ENCODE measurements at regions not wholly inside any gene's neighbourhood (a gene's known extent, or its start where the extent isn't known, plus 50 kb on each side); places are given as distances from the start of the nearest gene placed in this dataset.
"Not testable (repeated sequence)": the region's sequence is repeated elsewhere in the genome, so short reads cannot be mapped to it uniquely, and the experiment has no call there.

DNA sequence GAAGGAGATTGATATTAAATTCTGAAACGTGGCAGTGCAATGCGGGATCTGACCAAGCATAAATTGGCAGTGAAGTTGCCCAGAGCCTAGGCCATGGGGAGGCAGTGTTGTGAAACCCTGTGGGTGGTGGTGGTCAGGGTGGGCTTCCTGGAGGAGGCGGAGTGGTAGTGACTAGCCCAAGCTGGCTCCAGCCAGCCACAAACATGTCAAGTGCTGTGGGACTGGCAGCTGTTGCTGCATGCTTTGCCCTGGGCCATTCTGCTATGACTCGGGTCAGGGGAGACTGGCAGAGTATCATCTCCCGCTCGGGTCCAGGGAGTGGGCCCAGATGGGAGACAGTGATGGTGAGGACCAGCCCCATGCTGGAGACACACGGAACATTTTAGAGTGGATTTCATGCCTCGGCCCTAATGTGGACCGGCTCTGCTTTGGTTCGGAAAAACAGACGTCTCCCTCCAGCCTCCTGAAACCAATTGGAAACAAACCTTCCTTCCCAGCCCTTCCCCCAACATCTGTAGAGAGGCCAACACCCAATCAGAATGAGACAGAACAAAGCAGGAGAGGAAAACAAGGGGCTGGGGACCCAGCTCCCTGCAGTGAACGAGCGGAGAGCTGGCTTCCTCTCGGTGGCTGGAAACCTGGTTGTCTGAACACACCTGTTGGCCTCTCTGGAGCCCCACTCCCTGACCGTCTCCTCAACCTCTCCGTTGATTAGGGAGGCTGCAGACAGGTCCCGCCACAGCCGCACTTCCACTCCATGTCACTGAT is 58.2 kb downstream of the TMEM270 start:
- no peak for DNase-seq

DNA sequence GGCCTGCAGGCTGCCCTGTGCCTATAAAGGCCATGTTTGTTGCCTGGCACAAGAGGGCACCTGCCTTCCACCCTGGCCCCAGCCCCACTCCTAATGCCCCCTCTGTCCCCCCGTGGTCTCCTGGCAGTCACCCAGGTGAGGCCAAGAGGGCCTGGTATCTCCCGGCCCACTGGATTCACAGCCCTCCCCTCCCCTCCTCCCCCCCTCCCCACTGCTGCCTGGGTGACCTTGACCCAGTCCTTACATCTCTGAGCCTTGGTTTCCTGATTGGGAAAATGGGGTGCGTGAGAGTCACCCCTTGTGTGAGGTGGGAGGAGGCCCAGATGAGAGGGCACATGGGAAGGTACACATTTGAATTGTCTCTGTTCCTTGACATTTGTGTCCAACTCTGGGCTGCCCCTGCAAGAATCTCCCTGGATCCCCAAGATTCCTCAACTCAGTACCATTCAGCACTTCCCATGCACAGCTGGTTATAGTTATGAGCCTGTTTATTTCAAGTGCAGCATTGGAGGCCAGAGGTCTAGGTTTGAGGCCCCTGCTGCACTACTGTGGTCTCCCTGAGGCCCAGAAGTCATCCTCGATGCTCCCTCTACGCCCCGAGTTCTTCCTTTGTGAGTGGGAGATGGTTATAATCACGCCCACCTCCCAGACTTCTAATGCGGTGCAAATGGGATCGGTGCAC is 58.9 kb downstream of the TMEM270 start:
- no peak for DNase-seq

DNA sequence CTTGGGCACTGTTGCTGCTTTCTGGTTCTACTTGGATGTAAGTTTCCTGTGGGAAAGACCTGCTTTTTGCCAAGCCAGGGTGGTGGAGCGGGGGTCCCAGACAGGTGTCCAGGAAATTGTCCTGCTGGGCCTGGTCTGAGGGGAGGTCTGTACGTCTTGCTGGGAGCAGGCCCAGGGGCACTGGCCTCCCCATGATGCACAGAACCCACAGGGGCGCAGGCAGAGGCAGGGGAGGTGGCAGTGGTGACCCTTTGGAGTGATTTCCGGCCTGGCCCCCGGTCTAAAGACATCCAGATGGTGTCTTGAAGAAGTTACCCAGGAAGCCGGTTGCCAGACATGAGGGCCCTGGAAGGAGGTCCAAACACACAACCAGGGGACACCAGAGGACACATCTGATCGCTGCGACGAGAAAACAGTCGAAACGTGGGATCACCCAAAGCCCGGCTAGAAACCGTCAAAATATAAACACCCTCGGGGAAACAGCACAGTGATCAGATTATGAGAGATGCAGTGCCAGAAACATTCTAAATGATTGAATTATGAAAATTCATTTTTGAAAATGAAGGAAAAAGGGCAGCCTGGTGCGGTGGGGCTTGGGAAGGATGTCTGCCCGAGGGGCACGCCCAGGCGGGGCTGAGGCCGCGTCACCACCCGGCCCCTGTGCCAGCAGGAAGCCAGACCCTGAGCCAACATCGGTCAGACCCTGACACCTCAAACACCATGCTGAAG is 59.6 kb downstream of the TMEM270 start:
- no peak for DNase-seq

DNA sequence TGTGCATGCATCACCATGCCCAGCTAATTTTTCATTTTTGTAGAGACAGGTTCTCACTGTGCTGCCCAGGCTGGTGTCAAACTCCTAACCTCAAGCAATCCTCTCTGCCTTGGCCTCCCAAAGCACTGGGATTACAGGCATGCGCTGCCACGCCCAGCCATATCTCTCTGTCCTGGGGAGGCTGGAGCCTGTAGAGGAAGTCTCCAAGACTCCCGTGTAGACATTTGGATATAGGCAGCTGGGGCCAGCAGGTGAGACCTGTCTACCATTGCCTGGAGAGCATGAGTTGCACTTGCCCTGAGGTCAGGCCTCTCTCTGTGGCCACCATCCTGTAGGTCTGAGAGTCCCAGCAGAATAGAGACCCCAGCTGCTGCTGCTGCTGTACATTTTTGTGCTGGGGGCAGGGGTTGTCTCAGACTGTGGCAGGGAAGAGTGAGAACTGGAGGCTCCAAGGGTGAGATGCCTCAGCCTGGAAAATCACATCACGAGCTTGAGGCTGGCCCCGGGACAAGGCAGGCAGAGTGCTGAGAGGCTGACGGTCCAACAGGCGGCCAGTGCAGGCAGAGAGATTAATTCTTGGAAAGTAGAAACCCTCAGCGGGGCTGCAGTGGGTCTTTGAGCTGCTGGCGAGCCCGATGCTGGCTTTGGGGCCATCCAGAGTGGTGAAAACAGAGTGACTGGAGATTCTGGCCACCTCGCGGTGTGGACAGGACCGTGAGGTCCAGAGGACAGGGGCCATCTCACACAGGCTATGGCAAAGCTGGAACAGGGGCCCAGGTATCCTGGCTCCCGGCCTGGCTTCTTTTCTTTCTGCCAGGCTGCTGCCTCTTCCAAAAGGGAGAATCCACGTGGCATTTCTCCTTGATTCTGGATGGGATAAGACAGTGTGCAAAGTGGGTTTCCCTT is 60.9 kb downstream of the TMEM270 start:
- peak; percentile 83 for DNase-seq

DNA sequence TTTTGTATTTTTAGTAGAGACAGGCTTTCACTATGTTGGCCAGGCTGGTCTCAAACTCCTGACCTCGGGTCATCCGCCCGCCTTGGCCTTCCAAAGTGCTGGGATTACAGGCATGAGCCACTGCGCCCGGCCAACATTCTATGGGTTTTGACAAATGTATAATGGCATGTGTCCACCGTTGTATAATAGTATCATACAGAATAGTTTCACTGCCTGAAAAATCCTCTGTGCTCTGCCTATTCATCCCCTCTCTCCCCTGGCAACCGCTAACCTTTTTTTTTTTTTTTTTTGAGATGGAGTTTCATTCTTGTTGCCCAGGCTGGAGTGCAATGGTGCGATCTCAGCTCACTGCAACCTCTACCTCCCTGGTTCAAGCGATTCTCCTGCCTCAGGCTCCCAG is 67.7 kb downstream of the TMEM270 start:
- not testable (repeated sequence) for DNase-seq

DNA sequence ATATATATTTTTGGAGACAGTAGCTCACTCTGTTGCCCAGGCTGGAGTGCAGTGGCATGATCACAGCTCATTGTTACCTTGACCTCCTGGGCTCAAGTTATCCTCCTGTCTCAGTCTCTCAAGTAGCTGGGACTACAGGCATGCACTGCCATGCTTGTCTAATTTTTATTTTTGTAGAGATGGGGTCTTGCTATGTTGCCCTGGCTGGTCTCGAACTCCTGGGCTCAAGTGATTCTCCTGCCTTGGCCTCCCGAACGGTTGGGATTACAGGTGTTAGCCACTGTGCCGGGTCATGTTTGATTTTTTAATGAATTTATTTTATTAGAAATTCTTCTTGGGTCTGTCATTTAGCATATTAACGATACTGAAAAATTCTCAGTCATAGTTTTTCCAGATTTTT is 70.5 kb downstream of the TMEM270 start:
- no peak for DNase-seq

DNA sequence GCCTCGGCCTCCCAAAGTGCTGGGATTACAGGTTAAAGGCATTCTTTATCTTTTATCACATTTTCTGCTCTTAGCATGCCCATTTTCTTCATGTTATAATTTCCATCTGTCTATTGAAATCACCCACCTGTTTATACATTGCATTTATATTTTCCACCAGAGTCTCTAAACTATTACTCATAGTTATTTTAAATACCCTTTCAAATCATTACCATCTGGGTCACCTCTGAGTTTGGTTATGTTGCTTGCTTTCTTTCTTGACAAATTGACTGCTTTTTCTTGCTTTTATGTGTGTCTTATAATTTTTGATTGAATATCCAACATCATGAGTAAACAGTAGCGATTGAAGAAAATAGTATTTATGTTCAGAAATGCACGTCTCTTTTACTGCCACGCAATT is 71.4 kb downstream of the TMEM270 start:
- DNase-seq = no peak

DNA sequence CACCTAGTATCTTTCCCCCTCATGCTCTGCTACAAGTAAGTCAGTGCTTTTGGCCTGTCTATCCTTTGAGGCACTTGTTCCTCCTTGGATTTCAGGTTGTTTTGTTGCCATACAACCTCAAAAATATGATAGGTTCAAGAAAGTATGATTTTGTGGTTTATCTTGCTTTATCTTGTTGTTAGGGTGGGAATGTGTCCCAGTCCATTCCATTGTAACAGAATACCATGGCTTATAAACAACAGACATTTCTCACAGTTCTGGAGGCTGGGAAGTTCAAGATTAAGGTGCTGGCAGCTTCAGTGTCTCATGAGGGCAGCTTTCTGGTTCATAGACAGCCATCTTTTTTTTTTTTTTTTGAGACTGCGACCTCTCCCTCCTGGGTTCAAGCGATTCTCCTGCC is 72.1 kb downstream of the TMEM270 start:
- no peak for DNase-seq

DNA sequence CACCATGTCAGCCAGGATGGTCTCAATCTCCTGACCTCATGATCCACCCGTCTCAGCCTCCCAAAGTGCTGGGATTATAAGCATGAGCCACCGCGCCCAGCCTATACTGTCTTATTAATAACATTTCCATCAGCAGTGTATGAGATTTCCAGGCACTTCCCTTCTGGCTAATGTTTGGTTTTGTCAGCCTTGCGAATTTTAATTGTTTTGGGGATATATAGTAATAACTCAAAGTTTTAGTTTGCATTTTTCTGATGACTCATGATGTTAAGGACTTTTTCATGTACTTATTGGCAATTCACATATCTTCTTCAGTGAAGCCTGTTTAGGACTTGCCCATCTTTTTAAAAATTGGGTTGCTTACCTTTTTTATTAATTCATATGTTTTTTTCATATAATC is 76.0 kb downstream of the TMEM270 start:
- no peak for DNase-seq

DNA sequence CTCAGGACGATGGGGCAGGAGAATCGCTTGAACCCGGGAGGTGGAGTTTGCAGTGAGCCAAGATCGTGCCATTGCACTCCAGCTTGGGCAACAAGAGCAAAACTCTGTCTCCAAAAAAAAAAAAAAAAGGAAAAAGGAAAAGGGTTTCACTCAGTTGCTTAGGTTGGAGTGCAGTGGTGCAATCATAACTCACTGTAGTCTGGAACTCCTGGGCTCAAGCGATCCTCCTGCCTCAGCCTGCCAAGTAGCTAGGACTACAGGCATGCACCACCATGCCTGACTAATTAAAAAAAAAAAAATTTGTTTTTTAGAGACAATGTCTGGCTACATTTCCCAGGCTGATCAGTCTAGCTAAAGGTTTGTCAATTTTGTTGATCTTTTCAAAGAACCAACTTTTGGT is 76.7 kb downstream of the TMEM270 start:
- DNase-seq = not testable (repeated sequence)

DNA sequence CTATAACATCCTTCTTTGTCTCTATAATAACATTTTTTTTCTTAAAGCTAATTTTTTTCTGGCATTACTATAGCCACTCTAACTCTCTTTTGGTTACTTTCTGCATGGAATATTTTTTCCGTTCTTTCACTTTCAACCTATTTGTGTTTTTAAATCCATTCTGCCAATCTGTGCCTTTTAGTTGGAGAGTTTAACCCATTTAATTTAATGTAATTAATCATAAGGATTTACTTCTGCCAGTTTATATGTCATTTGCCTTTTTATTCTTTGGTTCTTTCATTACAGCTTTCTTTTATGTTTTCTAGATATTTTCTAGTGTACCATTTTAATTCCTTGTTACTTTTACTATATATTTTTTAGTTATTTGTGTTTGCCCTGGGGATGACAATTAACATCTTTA is 78.6 kb downstream of the TMEM270 start:
- DNase-seq = no peak

DNA sequence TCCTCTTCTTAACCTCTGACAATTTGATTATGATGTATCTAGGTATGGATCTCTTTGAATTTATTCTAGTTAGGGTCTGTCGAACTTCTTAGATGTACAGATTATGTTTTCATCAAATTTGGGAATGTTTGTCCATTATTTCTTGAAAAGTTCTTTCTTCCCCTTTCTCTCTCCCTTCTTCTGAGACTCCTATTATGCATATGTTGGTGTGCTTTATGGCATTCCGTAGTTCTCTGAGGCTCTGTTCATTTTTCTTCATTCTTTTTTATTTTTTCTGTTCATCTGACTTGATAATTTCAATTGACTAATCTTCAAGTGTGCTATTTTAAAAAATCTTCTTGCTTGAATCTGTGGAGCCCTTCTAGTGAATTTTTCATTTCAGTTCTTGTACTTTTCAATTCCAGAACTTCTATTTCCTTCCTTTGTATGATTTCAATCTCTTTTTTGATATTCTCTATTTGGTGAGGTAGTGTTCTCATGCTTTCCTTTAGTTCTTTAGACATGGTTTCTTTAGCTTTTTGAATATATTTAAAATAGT is 79.8 kb downstream of the TMEM270 start:
- DNase-seq = no peak

DNA sequence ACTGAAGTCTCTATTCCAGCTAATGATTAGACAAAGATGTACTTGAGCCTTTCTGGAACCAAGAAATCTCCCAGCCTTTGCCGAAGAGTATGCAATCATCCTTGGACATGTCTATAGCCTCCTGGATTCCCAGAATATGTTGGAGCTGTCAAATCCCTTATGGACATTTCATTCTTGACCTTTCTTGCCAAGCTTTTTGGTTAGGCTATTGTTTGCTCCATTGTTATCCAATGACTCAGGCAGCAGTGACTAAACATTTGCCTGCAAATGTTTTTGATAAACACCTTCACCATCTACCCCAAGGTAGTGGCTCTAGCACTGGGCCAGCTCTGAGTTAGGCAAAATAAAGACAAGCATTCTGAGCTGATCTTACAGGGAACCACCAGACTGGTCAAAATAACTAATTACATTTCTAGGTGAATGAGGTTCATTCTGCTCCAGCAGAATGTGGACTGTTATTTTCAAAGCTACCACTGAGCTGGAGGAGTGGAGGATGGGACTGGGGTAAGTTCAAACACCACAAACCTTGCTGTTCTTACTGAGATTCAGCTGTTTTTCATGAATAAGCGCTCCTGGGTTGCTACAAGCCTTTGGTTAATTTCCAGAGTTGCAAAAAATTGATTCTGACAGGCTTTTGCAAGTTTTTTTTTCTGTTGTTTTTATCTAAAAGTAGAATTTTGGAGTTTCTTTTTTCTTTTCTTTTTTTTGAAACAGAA is 81.0 kb downstream of the TMEM270 start:
- no peak for DNase-seq

DNA sequence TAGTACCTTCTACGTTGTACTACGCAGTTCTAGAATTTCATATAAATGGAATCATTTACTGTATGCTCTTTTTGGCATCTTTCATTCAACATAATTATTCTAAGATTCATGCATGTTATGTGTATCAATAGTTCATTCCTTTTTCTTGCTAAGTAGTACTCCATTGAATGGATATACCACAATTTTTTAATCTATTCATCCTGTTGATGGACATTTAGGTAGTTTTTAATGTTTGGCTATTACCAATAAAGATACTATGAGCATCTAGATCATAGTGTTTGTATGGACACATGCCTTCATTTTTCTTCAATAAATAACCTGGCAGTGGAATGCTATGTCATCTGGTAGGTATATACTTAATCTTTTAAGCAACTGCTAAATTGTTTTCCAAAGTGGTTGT is 83.0 kb upstream of the ELN start:
- DNase-seq = no peak

DNA sequence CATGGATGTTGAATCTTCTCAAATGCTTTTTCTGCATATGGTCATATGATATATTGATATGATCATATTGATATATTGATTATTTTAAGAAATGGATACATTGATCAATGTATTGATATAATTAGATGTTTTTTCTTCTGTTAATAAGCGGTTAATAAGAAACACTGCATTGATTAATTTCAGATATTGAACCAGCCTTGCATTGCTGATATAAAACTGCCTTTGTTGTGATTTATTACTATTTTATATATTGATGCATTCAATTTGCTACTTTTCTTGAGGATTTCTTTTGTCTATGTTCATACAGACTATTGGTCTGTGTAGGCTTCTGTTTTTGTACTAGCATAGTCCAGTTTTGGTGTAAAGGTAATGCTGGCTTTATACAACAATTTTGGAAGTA is 79.7 kb upstream of the ELN start:
- DNase-seq = no peak

DNA sequence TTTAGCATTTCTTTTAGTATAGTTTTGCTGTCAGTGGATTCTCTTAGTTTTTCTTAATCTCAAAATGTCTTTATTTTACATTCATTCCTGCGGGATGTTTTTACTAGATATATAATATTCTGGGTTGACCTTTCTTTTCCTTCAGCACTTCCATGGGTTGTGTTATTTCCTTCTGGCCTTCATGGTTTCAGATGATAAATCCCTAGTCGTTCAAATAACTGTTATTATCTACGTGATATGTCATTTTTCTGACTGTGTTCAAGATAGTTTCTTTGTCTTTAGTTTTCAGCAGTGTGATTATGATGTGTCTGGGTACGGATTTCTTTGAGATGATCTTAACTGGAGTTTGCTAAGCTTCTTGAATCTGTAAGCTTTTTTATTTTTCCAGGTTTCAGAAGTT is 75.7 kb upstream of the ELN start:
- DNase-seq = no peak

DNA sequence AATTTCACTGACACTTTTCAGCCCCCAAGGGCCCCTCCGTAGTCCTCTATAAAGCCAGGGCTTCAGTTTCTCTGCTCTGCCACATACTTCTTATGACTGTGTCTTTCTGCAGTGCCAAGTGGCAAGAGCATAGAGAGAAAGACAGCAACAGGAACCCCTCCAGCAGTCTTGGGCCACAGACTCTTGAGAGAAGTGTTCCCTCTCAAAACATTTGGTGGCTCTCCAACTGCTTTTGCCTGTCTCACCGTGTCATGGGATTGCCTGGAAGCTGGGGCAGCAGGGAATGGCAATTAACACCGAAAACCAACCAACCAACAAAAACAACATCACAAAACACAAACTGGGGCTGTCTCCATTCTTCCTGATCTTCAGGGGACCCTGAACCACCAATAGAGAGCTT is 73.8 kb upstream of the ELN start:
- DNase-seq = no peak

DNA sequence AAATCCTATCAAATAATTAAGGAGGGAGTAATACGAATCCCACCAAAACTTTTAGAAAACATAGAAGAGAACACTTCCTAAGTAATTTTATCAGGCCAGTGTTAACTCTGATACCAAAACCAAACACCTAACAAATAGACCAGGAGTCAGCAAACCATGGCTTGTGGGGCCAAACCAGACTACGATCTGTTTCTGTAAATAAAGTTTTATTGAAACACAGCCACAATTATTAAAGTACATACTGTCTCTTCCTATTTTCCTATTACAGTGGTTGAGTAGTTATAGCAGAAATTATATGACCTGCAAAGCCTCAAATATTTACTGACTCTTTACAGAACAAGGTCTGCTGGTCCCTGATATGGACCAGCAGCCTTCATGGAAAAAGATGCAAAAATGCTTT is 73.1 kb upstream of the ELN start:
- no peak for DNase-seq

DNA sequence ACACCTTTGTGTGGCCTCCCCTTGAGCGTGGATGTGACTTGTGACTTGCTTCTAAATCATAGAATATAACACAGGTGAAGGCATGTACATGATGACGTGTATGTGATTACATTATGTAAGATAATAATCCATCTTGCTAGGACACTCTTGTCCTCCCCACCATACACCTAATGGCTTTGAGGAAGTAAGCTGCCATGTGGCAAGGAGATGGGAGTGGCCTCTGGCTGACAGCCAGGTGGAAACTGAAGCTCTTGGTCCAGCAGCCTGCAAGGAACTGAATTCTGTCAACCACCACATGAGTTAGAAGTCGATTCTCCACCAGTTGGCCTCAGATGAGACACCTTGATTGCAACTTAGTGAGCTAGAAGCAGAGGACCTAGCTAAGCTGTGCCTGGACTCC is 67.4 kb upstream of the ELN start:
- DNase-seq = no peak

DNA sequence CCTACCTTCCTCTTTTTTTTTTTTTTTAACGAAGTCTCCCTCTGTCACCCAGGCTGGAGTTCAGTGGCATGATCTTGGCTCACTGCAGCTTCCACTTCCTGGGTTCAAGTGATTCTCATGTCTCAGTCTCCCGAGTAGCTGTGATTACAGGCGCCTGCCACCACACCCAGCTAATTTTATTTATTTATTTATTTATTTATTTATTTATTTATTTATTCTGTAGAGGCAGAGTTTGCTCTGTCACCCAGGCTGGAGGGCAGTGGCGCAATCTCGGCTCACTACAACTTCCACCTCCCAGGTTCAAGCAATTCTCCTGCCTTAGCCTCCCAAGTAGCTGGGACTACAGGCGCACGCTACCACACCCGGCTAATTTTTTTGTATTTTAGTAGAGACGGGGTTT is 66.0 kb upstream of the ELN start:
- not testable (repeated sequence) for DNase-seq

DNA sequence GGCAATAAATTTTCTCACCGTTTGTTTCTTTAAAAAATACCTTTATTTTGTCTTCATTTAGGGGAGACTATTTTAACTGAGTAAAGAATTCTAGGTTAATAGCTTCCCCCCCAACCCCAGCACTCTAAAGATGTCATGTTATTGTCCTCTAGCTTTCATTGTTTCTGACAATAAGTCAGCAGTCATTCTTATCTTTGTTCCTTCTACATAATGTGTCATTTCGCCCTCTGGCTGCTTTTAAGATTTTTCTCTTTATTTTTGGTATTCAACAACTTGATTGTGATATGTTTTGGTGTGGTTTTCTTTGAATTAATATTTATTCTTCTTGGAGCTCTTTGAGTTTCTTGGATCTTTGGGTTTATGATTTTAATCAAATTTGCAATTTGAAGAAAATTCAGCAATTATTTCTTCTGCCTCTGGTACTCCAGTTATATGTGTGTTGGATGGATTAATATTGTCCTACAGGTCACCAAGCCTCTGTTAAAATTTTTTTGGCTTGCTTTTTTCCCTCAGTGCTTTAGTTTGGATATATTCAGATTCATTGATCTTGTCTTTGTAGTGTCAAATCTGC is 64.6 kb upstream of the ELN start:
- DNase-seq = no peak

DNA sequence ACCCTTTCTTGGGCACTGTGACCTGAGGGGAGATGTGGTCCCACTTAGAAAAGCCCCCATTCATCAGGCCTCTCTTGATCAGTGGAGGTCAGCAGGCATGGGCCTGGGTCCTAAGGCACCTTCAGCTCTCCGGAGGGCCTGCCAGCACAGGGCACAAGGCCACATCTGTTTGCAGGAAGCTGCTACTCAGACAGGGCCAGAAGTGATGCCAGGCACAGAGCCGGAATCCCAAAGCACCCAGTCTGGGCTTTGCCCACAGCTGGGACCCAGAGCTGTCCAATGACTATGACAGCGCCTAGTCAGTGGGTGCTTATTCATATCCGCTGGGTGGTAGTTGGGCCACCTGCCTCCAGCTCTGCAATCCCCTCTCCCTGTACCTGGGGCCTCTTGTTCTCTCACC is 63.2 kb upstream of the ELN start:
- no peak for DNase-seq
